ENCODE measurements at regions not wholly inside any gene's neighbourhood (a gene's known extent, or its start where the extent isn't known, plus 50 kb on each side); places are given as distances from the start of the nearest gene placed in this dataset.

GRCh38 chr5:93208141-93208751, 372.8 kb downstream of the NR2F1-AS1 start:
- TF ChIP-seq, protein P1, sequence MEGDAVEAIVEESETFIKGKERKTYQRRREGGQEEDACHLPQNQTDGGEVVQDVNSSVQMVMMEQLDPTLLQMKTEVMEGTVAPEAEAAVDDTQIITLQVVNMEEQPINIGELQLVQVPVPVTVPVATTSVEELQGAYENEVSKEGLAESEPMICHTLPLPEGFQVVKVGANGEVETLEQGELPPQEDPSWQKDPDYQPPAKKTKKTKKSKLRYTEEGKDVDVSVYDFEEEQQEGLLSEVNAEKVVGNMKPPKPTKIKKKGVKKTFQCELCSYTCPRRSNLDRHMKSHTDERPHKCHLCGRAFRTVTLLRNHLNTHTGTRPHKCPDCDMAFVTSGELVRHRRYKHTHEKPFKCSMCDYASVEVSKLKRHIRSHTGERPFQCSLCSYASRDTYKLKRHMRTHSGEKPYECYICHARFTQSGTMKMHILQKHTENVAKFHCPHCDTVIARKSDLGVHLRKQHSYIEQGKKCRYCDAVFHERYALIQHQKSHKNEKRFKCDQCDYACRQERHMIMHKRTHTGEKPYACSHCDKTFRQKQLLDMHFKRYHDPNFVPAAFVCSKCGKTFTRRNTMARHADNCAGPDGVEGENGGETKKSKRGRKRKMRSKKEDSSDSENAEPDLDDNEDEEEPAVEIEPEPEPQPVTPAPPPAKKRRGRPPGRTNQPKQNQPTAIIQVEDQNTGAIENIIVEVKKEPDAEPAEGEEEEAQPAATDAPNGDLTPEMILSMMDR (IDR thresholded peaks at IDR 0.05; ENCODE audit: low read depth, low read length): no peak
- no peak for TF ChIP-seq POLR2A (IDR thresholded peaks at IDR 0.05; ENCODE audit: extremely low read depth, insufficient read length)
- no peak for TF ChIP-seq MAX (IDR thresholded peaks at IDR 0.05; ENCODE audit: low read depth, low read length)

Measured in NB4 (cell line).